D721Med (cell line): ENCODE measurements at regions not wholly inside any gene's neighbourhood (a gene's known extent, or its start where the extent isn't known, plus 50 kb on each side); places are given as distances from the start of the nearest gene placed in this dataset.

Experiments used
- DNase-seq: peaks from one replicate; pipeline ENCODE4 v3.0.0; 2011; ENCODE audit warnings: low spot score; ENCODE audit not compliant: insufficient read length
- FAIRE-seq: peaks from 2 replicates; lab custom pipeline; 2011; peaks lifted over from hg19 to GRCh38; lab: Jason Lieb, UNC
- CTCF ChIP-seq: IDR thresholded peaks from 2 replicates; pipeline ENCODE4 v1.5.1; 2012; ENCODE audit warnings: mild to moderate bottlenecking, control low read depth; ENCODE audit not compliant: insufficient read depth; ENCODE audit errors: missing control alignments

- no peak for DNase-seq
- no peak for TF ChIP-seq CTCF
- FAIRE-seq: no peak
These were observed 322.2 kb downstream of the SHANK2 start for GRCh38 chr11:70930215-70930614.

GRCh38 chr11:70931430-70931829 is 320.9 kb downstream of the SHANK2 start:
- TF ChIP-seq CTCF: no peak
- no peak for DNase-seq
- no peak for FAIRE-seq

- FAIRE-seq (no peak), DNase-seq (no peak)
- TF ChIP-seq CTCF: no peak
These were observed 318.3 kb downstream of the SHANK2 start for GRCh38 chr11:70933981-70934583.

GRCh38 chr11:70935006-70935768 is 317.2 kb downstream of the SHANK2 start:
- no peak for FAIRE-seq

GRCh38 chr11:70942593-70942992 is 309.8 kb downstream of the SHANK2 start:
- FAIRE-seq: no peak
- peak; percentile 23 for TF ChIP-seq CTCF
- no peak for DNase-seq

More at GRCh38 chr11:70935006-70935768, 317.2 kb downstream of the SHANK2 start:
- TF ChIP-seq CTCF: no peak
- no peak for DNase-seq

- TF ChIP-seq CTCF: no peak
- DNase-seq: no peak
- no peak for FAIRE-seq
These were observed 308.2 kb downstream of the SHANK2 start for GRCh38 chr11:70944141-70944540.

- DNase-seq: no peak
- FAIRE-seq: no peak
- no peak for TF ChIP-seq CTCF
These were observed 307.7 kb downstream of the SHANK2 start for GRCh38 chr11:70944636-70945035.
